H9 (cell line): ENCODE measurements at regions not wholly inside any gene's neighbourhood (a gene's known extent, or its start where the extent isn't known, plus 50 kb on each side); places are given as distances from the start of the nearest gene placed in this dataset.

Experiments
- DNase-seq: peaks from one replicate; pipeline ENCODE4 v3.0.0-alpha.2; 2017
- H2AFZ ChIP-seq: one replicate; pipeline ENCODE4 v1.6.1; 2013; ENCODE audit warnings: mild to moderate bottlenecking, low read length, control low read depth, moderate library complexity
- H2AK5ac ChIP-seq: 2 replicates; pipeline ENCODE4 v1.6.1; 2013; ENCODE audit warnings: low read length, control low read depth, mixed read lengths; ENCODE audit not compliant: insufficient read length
- H2BK120ac ChIP-seq: one replicate; pipeline ENCODE4 v1.6.1; 2013; ENCODE audit warnings: low read depth, mild to moderate bottlenecking, low read length, control low read depth, inconsistent platforms; ENCODE audit not compliant: poor library complexity, severe bottlenecking
- H2BK12ac ChIP-seq: 2 replicates; pipeline ENCODE4 v1.6.1; 2013; ENCODE audit warnings: low read length, control low read depth, mixed read lengths, low read depth; ENCODE audit not compliant: insufficient read length
- H2BK15ac ChIP-seq: 2 replicates; pipeline ENCODE4 v1.6.1; 2013; ENCODE audit warnings: low read depth, low read length, control low read depth
- H2BK20ac ChIP-seq: one replicate; pipeline ENCODE4 v1.6.1; 2013; ENCODE audit warnings: low read depth, mild to moderate bottlenecking, low read length, control low read depth, inconsistent platforms; ENCODE audit not compliant: poor library complexity, severe bottlenecking
- H2BK5ac ChIP-seq: 2 replicates; pipeline ENCODE4 v1.6.1; 2013; ENCODE audit warnings: low read length, control low read depth, mixed read lengths; ENCODE audit not compliant: insufficient read length
- H3K14ac ChIP-seq: 2 replicates; pipeline ENCODE4 v1.6.1; 2013; ENCODE audit warnings: low read length, control low read depth; ENCODE audit not compliant: insufficient read depth
- H3K18ac ChIP-seq: 2 replicates; pipeline ENCODE4 v1.6.1; 2013; ENCODE audit warnings: low read depth, mild to moderate bottlenecking, mixed read lengths, low read length, control low read depth; ENCODE audit not compliant: insufficient read length
- H3K23ac ChIP-seq: 2 replicates; pipeline ENCODE4 v1.6.1; 2013; ENCODE audit warnings: low read length, control low read depth, mixed read lengths, low read depth; ENCODE audit not compliant: insufficient read length
- H3K23me2 ChIP-seq: 2 replicates; pipeline ENCODE4 v1.6.1; 2013; ENCODE audit warnings: low read depth, mild to moderate bottlenecking, mixed read lengths, low read length, control low read depth; ENCODE audit not compliant: insufficient read length, poor library complexity, severe bottlenecking
- H3K27ac ChIP-seq: 2 replicates; pipeline ENCODE4 v1.5.1; 2013; ENCODE audit warnings: low read length, control low read depth, mixed read lengths, low read depth; ENCODE audit not compliant: insufficient read length
- H3K27me3 ChIP-seq: 2 replicates; pipeline ENCODE4 v1.6.1; 2013; ENCODE audit warnings: low read length, control low read depth, inconsistent platforms; ENCODE audit not compliant: insufficient read depth
- H3K4ac ChIP-seq: 2 replicates; pipeline ENCODE4 v1.6.1; 2013; ENCODE audit warnings: low read depth, mild to moderate bottlenecking, control low read depth, inconsistent platforms, low read length, moderate library complexity
- H3K4me1 ChIP-seq: 2 replicates; pipeline ENCODE4 v1.6.1; 2013; ENCODE audit warnings: low read length, control low read depth, inconsistent platforms; ENCODE audit not compliant: insufficient read depth
- H3K4me2 ChIP-seq: 2 replicates; pipeline ENCODE4 v1.6.1; 2013; ENCODE audit warnings: low read length, control low read depth, mixed read lengths; ENCODE audit not compliant: insufficient read length, insufficient read depth
- H3K56ac ChIP-seq: 2 replicates; pipeline ENCODE4 v1.6.1; 2013; ENCODE audit warnings: low read depth, mild to moderate bottlenecking, mixed read lengths, low read length, control low read depth; ENCODE audit not compliant: insufficient read length
- H3K79me1 ChIP-seq: 2 replicates; pipeline ENCODE4 v1.6.1; 2013; ENCODE audit warnings: low read depth, mild to moderate bottlenecking, moderate library complexity, low read length, control low read depth, inconsistent platforms; ENCODE audit not compliant: insufficient read depth, poor library complexity, severe bottlenecking
- H3K79me2 ChIP-seq: 2 replicates; pipeline ENCODE4 v1.6.1; 2013; ENCODE audit warnings: low read length, control low read depth, inconsistent platforms; ENCODE audit not compliant: insufficient read depth
- H3K9ac ChIP-seq: 2 replicates; pipeline ENCODE4 v1.6.1; 2013; ENCODE audit warnings: low read length, control low read depth, mixed read lengths; ENCODE audit not compliant: insufficient read length; ENCODE audit errors: extremely low read depth
- H3K9me3 ChIP-seq: one replicate; pipeline ENCODE4 v1.6.1; 2013; ENCODE audit warnings: low read depth, low read length, inconsistent platforms; ENCODE audit not compliant: control insufficient read depth
- H3T11ph ChIP-seq: one replicate; pipeline ENCODE4 v1.6.1; 2013; ENCODE audit warnings: mild to moderate bottlenecking, low read length, control low read depth, inconsistent platforms
- H4K20me1 ChIP-seq: one replicate; pipeline ENCODE4 v1.6.1; 2013; ENCODE audit not compliant: control insufficient read depth, insufficient read length, insufficient read depth
- H4K5ac ChIP-seq: 2 replicates; pipeline ENCODE4 v1.6.1; 2013; ENCODE audit warnings: low read depth, mild to moderate bottlenecking, mixed read lengths, low read length, control low read depth; ENCODE audit not compliant: insufficient read length
- H4K8ac ChIP-seq: replicated peaks from 2 replicates; pipeline ENCODE4 v1.6.1; 2013; ENCODE audit warnings: low read length, control low read depth, mixed read lengths, low read depth; ENCODE audit not compliant: insufficient read length
- H4K91ac ChIP-seq: 2 replicates; pipeline ENCODE4 v1.6.1; 2013; ENCODE audit warnings: low read depth, mild to moderate bottlenecking, moderate library complexity, mixed read lengths, low read length, control low read depth; ENCODE audit not compliant: insufficient read length
- H3K27ac Mint-ChIP-seq, 3 experiments: 2 replicates in 2 of 3; 3 replicates in 1 of 3; pipeline ENCODE4 v1.8.0; 2020 to 2021; ENCODE audit warnings: mixed read lengths in 3 of 3, mild to moderate bottlenecking in 1 of 3, moderate library complexity in 1 of 3
- H3K27me3 Mint-ChIP-seq: 2 replicates; pipeline ENCODE4 v1.8.0; 2021; ENCODE audit warnings: low read depth, mild to moderate bottlenecking, moderate library complexity, mixed read lengths
- H3K36me3 Mint-ChIP-seq, 3 experiments: 2 replicates in 2 of 3; 3 replicates in 1 of 3; pipeline ENCODE4 v1.8.0; 2020 to 2021; ENCODE audit warnings: low read depth in 3 of 3, mixed read lengths in 3 of 3; ENCODE audit not compliant: insufficient read depth in 1 of 3
- H3K4me1 Mint-ChIP-seq, 2 experiments: 2 replicates each; pipeline ENCODE4 v1.8.0; 2020; ENCODE audit warnings: mixed read lengths in 2 of 2
- H3K4me3 Mint-ChIP-seq, 2 experiments: 2 replicates in 1 of 2; 3 replicates in 1 of 2; pipeline ENCODE4 v1.8.0; 2020 to 2021; ENCODE audit warnings: mild to moderate bottlenecking in 2 of 2, mixed read lengths in 2 of 2, moderate library complexity in 1 of 2
- H3K9me3 Mint-ChIP-seq, 2 experiments: 2 replicates in 1 of 2; 3 replicates in 1 of 2; pipeline ENCODE4 v1.8.0; 2020; ENCODE audit warnings: mild to moderate bottlenecking in 2 of 2, mixed read lengths in 2 of 2, moderate library complexity in 1 of 2
- CTCF ChIP-seq: fragments of 200-600 bp; sonication (generic); conservative IDR thresholded peaks from 3 replicates; pipeline ENCODE4 v1.8.0; 2021; ENCODE audit warnings: antibody characterized with exemption, mild to moderate bottlenecking
- WGBS: extraction: QIAGEN DNeasy Blood & Tissue Kit; methylation state at CpG from one replicate; pipeline ENCODE4 v1.1.7; 2013; ENCODE audit warnings: missing lambda C conversion rate, low lambda C conversion rate, mixed read lengths; ENCODE audit not compliant: insufficient read length; ENCODE audit errors: extremely low coverage; 5-methylcytosine and 5-hydroxymethylcytosine counted together

GRCh38 chr1:244273262-244273844 is 178.4 kb downstream of the ADSS2 start:
- Histone ChIP-seq H3K23me2 (no peaks in the 10 kb centered on the region), H3K9me3 (no peaks in the 10 kb centered on the region), H3K27ac (no peak overlapping the region), H2BK15ac (no peak overlapping the region), H2BK12ac (no peak overlapping the region), H4K5ac (no peak overlapping the region), H3K4ac (no peak overlapping the region), H4K91ac (no peak overlapping the region), H4K8ac (no peak overlapping the region), H3K79me1 (no peaks in the 10 kb centered on the region), H3K4me1 (no peaks in the 10 kb centered on the region), H3K23ac (no peak overlapping the region), H3K18ac (no peak overlapping the region), H2BK20ac (no peak overlapping the region), H3K27me3 (no peaks in the 10 kb centered on the region), H3T11ph (no peak overlapping the region), H4K20me1 (no peaks in the 10 kb centered on the region), H3K79me2 (no peaks in the 10 kb centered on the region), H2AK5ac (no peak overlapping the region), H3K14ac (no peak overlapping the region), H2BK5ac (no peak overlapping the region), H2BK120ac (no peak overlapping the region), H3K9ac (no peak overlapping the region), H2AFZ (no peak overlapping the region), H3K4me2 (no peak overlapping the region), H3K56ac (no peak overlapping the region)
- WGBS = no CpG with 5 or more reads among the region's 8 CpGs
- peaks cover 2 to 7% of the 10 kb centered on the region in 2 experiments; a peak in 4 of 5 replicates for H3K9me3 Mint-ChIP-seq
- DNase-seq = no peak
- no peak; the same call in 2 of the 3 replicates for TF ChIP-seq CTCF
- H3K27ac Mint-ChIP-seq = no peak overlapping the region
- H3K4me1 Mint-ChIP-seq = peaks cover 6 to 9% of the 10 kb centered on the region in 2 experiments
- no peak overlapping the region for H3K4me3 Mint-ChIP-seq
- H3K36me3 Mint-ChIP-seq = peaks cover 0 to 13% (median 2%) of the 10 kb centered on the region in 3 experiments; a peak in 2 of 7 replicates
- H3K27me3 Mint-ChIP-seq = no peaks in the 10 kb centered on the region
